ENCODE measurements at regions not wholly inside any gene's neighbourhood (a gene's known extent, or its start where the extent isn't known, plus 50 kb on each side); places are given as distances from the start of the nearest gene placed in this dataset.
"Not testable (repeated sequence)": the region's sequence is repeated elsewhere in the genome, so short reads cannot be mapped to it uniquely, and the experiment has no call there.

DNA sequence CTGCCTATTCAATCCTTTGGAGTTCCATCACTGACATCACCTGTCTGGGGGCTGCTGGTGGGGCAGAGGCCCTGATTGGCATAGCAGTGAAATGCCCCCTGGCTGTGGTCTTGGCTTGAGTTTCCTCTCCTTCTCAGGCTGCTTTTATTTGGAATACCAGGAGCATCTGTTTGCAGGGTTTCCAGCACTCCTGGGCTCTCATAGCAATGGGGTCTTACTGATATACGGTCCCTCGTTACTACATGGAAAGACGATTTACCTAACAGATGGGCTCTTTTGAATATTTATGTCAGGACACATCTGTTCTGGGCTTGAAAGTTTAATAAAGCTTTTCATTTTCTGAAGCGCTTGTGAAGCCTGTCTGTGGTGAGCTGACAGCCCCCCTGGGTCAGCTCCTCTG, 230.3 kb downstream of the SLC4A3 start:
- H3K27ac ChIP-seq: no peak overlapping the region
- TF ChIP-seq, protein P1, sequence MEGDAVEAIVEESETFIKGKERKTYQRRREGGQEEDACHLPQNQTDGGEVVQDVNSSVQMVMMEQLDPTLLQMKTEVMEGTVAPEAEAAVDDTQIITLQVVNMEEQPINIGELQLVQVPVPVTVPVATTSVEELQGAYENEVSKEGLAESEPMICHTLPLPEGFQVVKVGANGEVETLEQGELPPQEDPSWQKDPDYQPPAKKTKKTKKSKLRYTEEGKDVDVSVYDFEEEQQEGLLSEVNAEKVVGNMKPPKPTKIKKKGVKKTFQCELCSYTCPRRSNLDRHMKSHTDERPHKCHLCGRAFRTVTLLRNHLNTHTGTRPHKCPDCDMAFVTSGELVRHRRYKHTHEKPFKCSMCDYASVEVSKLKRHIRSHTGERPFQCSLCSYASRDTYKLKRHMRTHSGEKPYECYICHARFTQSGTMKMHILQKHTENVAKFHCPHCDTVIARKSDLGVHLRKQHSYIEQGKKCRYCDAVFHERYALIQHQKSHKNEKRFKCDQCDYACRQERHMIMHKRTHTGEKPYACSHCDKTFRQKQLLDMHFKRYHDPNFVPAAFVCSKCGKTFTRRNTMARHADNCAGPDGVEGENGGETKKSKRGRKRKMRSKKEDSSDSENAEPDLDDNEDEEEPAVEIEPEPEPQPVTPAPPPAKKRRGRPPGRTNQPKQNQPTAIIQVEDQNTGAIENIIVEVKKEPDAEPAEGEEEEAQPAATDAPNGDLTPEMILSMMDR (conservative IDR thresholded peaks at IDR 0.05): no peak

DNA sequence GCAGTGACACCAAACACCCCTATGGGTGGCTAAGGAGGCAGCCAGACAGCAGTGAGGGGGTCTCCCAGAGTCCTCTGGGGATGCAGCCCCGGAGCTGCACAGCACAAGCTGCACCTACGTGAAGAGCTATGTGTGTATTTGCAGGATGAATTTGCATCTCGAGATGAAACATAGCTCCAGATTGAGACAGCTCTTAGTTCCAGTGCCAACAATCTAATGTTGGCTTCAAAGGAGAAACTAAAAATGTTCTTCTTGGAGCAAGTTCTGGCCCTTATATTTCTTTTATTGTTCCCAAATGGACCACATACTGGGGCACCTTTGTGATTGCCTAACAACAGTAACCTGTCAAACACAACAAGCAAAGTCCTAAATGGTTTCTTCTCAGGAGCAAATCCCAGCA, 233.9 kb downstream of the SLC4A3 start:
- TF ChIP-seq, protein P1 (conservative IDR thresholded peaks at IDR 0.05): no peak
- H3K27ac ChIP-seq: no peak overlapping the region

DNA sequence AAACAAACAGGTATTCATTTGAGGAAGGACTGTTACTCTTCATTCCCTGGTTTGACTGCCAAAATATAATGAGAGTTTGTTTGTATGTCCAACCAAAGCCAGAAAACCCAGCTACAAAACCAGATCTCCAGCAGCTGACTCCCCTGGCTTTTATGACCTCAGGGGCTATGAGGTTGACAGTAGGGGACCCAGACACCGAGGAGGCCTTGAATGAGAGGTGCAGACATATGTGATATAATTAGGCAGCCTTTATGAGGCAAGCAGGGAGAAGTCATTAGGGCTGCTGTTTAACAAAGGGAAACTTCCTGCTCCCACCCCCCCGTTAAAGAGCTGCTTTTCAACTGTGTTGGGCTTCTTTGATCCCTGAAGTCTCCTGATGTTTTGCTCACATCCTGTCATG, 236.7 kb downstream of the SLC4A3 start:
- H3K27ac ChIP-seq: no peak overlapping the region
- TF ChIP-seq, protein P1 (conservative IDR thresholded peaks at IDR 0.05): no peak

DNA sequence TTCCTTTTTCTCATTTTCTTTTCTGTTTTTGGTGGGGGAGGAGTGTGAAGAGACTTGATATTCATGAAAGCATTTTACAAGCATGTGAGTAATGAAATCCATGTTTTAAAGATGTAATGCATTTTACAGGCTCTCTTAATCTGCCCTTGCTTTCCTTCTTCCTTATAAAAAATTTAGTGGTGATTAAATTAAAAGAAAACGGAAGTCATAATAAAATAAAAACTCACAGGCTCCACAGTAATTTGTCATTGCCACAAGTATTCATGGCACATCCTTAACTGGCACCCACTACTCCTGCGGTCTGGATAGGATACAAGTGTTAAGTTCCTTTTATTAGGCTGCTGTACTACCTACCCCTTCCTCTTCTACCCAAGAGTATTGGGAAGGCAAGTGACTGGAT, 241.2 kb downstream of the SLC4A3 start:
- TF ChIP-seq, protein P1 (conservative IDR thresholded peaks at IDR 0.05): no peak
- H3K27ac ChIP-seq: peak overlapping the region; percentile 51; the same call in 1 of the 2 replicates

DNA sequence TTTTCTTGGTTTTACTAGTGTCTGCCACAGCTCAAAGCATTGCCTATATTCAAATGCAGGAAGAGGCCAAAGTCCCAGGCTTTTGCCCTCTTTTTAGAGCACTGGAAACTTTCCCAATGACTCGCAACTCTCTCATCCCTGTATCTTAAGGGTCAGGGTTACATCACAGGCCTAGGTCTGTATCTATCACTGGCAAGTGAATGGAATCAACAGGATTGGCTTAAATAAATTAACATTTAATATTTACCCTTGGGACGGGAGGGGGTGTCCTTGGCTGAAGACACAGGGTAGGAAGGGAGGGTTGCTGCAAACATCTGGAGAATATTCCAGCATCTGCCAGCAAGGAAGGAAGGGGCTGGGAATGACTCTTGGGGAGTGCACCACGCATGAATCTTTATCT, 242.6 kb downstream of the SLC4A3 start:
- TF ChIP-seq, protein P1 (conservative IDR thresholded peaks at IDR 0.05): no peak
- H3K27ac ChIP-seq: no peak overlapping the region

DNA sequence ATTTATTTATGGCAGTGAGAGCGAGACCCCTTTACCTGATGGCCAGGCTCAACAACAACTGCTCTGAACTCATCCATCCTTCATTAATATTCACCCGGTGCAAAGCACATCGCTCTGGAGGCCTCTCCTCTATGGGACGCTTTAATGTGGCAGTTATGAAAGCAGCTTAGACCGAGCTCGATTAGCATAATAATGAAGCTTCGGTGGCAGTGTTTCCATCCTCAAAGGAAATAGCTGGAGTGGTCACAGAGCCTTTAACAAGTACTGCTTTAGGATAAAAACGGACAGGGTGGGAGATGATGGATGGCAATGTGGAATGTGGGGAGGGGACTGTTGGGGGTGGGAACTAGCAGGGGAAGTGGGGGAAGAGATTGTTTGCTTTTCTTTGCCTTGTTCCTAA, 243.9 kb downstream of the SLC4A3 start:
- TF ChIP-seq, protein P1 (conservative IDR thresholded peaks at IDR 0.05): no peak

DNA sequence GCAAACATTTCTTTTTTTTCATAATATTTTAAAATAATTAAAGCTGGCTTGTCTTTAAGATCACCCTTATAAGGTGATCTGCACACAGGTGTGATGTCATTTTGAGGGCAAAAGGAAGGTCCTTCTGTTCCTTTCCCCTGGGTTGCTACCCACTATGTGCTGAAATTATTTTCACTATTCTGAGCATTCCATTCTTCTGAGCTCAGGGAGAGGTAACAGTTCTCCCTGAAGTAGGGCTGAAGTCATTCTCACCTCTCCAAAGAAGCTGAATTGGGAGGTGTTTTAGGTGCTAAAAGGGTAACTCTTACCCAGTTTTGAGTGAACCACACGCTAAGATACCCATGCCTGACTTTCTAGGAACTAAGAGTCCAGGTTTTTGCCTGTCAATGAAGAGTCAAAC, 247.6 kb downstream of the SLC4A3 start:
- no peak overlapping the region for H3K27ac ChIP-seq
- TF ChIP-seq, protein P1 (conservative IDR thresholded peaks at IDR 0.05): no peak

More for the DNA sequence above, 243.9 kb downstream of the SLC4A3 start:
- no peak overlapping the region for H3K27ac ChIP-seq

DNA sequence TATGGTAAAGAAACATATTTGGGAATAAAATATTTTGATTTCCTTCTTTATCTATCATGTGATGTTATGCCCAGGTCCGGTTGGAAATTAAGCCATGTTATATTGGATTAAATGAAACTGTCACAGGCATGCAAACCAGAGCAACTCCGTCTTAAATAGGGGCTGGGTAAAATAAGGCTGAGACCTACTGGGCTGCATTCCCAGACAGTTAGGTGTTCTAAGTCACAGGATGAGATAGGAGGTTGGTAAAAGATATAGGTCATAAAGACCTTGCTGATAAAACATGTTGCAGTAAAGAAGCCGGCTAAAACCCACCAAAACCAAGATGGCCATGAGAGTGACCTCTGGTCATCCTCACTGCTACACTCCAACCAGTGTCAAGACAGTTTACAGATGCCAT, 248.6 kb downstream of the SLC4A3 start:
- not testable (repeated sequence) for H3K27ac ChIP-seq

Measured in VCaP (cell line).